ENCODE measurements at regions not wholly inside any gene's neighbourhood (a gene's known extent, or its start where the extent isn't known, plus 50 kb on each side); places are given as distances from the start of the nearest gene placed in this dataset.
"Not testable (repeated sequence)": the region's sequence is repeated elsewhere in the genome, so short reads cannot be mapped to it uniquely, and the experiment has no call there.

DNA sequence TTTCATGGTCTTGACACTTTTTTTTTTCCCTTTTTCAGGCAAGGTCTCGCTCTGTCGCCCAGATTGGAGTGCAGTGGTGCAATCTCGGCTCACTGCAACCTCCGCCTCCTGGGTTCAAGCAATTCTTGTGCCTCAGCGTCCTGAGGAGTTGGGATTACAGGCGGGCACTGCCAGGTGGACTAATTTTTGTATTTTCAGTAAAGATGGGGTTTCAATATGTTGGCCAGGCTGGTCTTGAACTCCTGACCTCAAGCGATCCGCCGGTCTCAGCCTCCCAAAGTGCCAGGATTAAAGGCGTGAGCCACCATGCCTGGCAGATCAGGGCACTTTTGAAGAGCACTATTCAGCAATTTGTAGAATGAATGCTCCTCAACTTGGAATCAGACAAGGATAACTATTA lies 86.8 kb upstream of the SIX2 start:
- H3K4me1 ChIP-seq (ENCODE audit: control insufficient read depth, insufficient read depth, low read length); H3K36me3 ChIP-seq (ENCODE audit: control insufficient read depth, insufficient read depth, low read length); H3K9me3 ChIP-seq (ENCODE audit: control insufficient read depth, low read depth, low read length); DNase-seq; H3K4me3 ChIP-seq (ENCODE audit: low read length); H3K27ac ChIP-seq (ENCODE audit: low read length): not testable (repeated sequence)
- no CpG with 5 or more reads among the region's 10 CpGs for WGBS (ENCODE audit: insufficient coverage, low lambda C conversion rate)
- peaks cover 14% of the 10 kb centered on the region for H3K27me3 ChIP-seq (ENCODE audit: control insufficient read depth, insufficient read depth, low read length)

GRCh38 chr2:45093663-45094062 lies 84.4 kb upstream of the SIX2 start:
- Histone ChIP-seq H3K27me3 (ENCODE audit: control insufficient read depth, insufficient read depth, low read length) (peaks cover 14% of the 10 kb centered on the region), H3K4me1 (ENCODE audit: control insufficient read depth, insufficient read depth, low read length) (no peaks in the 10 kb centered on the region), H3K9me3 (ENCODE audit: control insufficient read depth, low read depth, low read length) (no peaks in the 10 kb centered on the region), H3K36me3 (ENCODE audit: control insufficient read depth, insufficient read depth, low read length) (no peaks in the 10 kb centered on the region), H3K4me3 (ENCODE audit: low read length) (no peak overlapping the region), H3K27ac (ENCODE audit: low read length) (no peak overlapping the region)
- DNase-seq, result no peak
- 100% methylated on average over 1 of the region's 6 CpGs for WGBS (ENCODE audit: insufficient coverage, low lambda C conversion rate)

DNA sequence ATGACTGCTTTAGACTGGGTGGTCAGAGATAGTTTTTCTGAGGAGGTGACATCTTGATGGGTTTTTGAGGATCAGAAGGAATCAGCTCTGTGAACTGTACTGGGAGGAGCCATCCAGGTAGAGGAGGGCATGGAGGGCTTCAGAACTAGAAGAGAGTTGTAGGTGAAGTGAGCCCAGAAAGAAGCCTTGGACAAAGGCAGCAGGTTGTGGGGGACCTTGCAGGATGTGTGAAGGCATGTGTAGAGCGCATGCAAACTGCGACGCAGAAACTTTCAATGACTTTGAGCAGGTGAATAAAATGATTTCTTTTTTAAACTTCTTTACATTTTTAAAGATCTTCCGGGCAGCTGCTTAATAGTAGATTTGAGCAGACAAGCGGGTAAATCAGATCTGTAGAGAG lies 83.9 kb upstream of the SIX2 start:
- Histone ChIP-seq H3K9me3 (ENCODE audit: control insufficient read depth, low read depth, low read length) (no peaks in the 10 kb centered on the region), H3K27ac (ENCODE audit: low read length) (no peak overlapping the region), H3K27me3 (ENCODE audit: control insufficient read depth, insufficient read depth, low read length) (peaks cover 16% of the 10 kb centered on the region), H3K4me1 (ENCODE audit: control insufficient read depth, insufficient read depth, low read length) (no peaks in the 10 kb centered on the region), H3K36me3 (ENCODE audit: control insufficient read depth, insufficient read depth, low read length) (no peaks in the 10 kb centered on the region), H3K4me3 (ENCODE audit: low read length) (no peak overlapping the region)
- 100% methylated on average over 1 of the region's 5 CpGs for WGBS (ENCODE audit: insufficient coverage, low lambda C conversion rate)
- no peak for DNase-seq

GRCh38 chr2:45089554-45090261 lies 80.5 kb upstream of the SIX2 start:
- H3K27ac ChIP-seq (ENCODE audit: low read length), result no peak overlapping the region
- H3K36me3 ChIP-seq (ENCODE audit: control insufficient read depth, insufficient read depth, low read length), result no peaks in the 10 kb centered on the region
- WGBS (ENCODE audit: insufficient coverage, low lambda C conversion rate), result 92% methylated on average over 2 of the region's 12 CpGs
- no peak overlapping the region for H3K4me3 ChIP-seq (ENCODE audit: low read length)
- no peaks in the 10 kb centered on the region for H3K4me1 ChIP-seq (ENCODE audit: control insufficient read depth, insufficient read depth, low read length)
- no peaks in the 10 kb centered on the region for H3K9me3 ChIP-seq (ENCODE audit: control insufficient read depth, low read depth, low read length)
- no peak for DNase-seq
- H3K27me3 ChIP-seq (ENCODE audit: control insufficient read depth, insufficient read depth, low read length), result peaks cover 12% of the 10 kb centered on the region

DNA sequence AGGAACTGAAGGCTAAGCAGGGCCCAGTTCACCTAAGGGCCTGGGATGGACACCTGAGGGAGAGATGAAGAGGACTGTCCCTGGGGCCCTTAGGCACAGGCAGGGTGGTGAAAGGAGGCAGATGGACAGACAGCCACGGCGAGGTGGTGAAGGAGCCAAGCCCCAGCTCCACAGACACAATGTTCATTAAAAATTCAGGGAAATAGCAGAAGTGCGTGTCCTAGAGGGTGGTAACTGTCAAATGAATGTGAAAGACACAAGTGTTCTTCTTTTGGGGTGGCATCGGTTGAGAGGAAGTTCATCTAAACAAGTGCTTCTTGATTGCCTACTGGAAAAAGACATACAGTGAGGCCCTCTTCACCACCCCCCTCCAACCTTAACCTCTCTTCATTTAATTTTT lies 76.2 kb upstream of the SIX2 start:
- Histone ChIP-seq H3K36me3 (ENCODE audit: control insufficient read depth, insufficient read depth, low read length) (no peaks in the 10 kb centered on the region), H3K4me1 (ENCODE audit: control insufficient read depth, insufficient read depth, low read length) (no peaks in the 10 kb centered on the region), H3K27me3 (ENCODE audit: control insufficient read depth, insufficient read depth, low read length) (peaks cover 13% of the 10 kb centered on the region), H3K9me3 (ENCODE audit: control insufficient read depth, low read depth, low read length) (no peaks in the 10 kb centered on the region), H3K4me3 (ENCODE audit: low read length) (no peak overlapping the region), H3K27ac (ENCODE audit: low read length) (no peak overlapping the region)
- no peak for DNase-seq
- WGBS (ENCODE audit: insufficient coverage, low lambda C conversion rate), result 100% methylated on average over 1 of the region's 4 CpGs

GRCh38 chr2:45084361-45085020 lies 75.2 kb upstream of the SIX2 start:
- DNase-seq, result no peak
- H3K9me3 ChIP-seq (ENCODE audit: control insufficient read depth, low read depth, low read length), result no peaks in the 10 kb centered on the region
- no peak overlapping the region for H3K27ac ChIP-seq (ENCODE audit: low read length)
- WGBS (ENCODE audit: insufficient coverage, low lambda C conversion rate), result no CpG with 5 or more reads among the region's 8 CpGs
- peaks cover 13% of the 10 kb centered on the region for H3K27me3 ChIP-seq (ENCODE audit: control insufficient read depth, insufficient read depth, low read length)
- H3K4me3 ChIP-seq (ENCODE audit: low read length), result no peak overlapping the region
- H3K4me1 ChIP-seq (ENCODE audit: control insufficient read depth, insufficient read depth, low read length), result no peaks in the 10 kb centered on the region
- H3K36me3 ChIP-seq (ENCODE audit: control insufficient read depth, insufficient read depth, low read length), result no peaks in the 10 kb centered on the region

- DNase-seq, result no peak
- peaks cover 11% of the 10 kb centered on the region for H3K27me3 ChIP-seq (ENCODE audit: control insufficient read depth, insufficient read depth, low read length)
- H3K36me3 ChIP-seq (ENCODE audit: control insufficient read depth, insufficient read depth, low read length), result no peaks in the 10 kb centered on the region
- WGBS (ENCODE audit: insufficient coverage, low lambda C conversion rate), result no CpG with 5 or more reads among the region's 4 CpGs
- H3K4me1 ChIP-seq (ENCODE audit: control insufficient read depth, insufficient read depth, low read length), result no peaks in the 10 kb centered on the region
- no peak overlapping the region for H3K4me3 ChIP-seq (ENCODE audit: low read length)
- no peak overlapping the region for H3K27ac ChIP-seq (ENCODE audit: low read length)
- no peaks in the 10 kb centered on the region for H3K9me3 ChIP-seq (ENCODE audit: control insufficient read depth, low read depth, low read length)
These were observed 73.9 kb upstream of the SIX2 start for GRCh38 chr2:45083175-45083574.

DNA sequence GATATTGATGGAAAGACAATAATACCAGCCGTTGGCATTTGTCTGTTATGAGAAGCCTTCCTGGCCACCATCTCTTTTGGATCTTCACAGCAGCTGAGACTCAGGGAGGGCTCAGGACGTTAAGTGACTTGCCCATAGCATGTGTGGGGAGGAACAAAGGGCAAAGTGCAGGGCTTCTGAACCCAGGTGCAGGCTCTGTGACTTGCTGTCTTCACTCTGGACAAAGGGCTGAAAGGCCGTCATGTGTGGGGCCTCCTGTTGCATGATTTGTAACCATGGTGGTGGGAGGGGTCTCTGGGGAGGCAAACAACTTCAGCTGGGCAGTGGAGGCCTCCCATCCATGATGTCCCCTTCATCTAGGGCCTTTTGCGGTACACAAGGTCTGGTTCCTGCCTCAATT lies 65.5 kb upstream of the SIX2 start:
- Histone ChIP-seq H3K27me3 (ENCODE audit: control insufficient read depth, insufficient read depth, low read length) (peaks cover 24% of the 10 kb centered on the region), H3K4me3 (ENCODE audit: low read length) (no peak overlapping the region), H3K4me1 (ENCODE audit: control insufficient read depth, insufficient read depth, low read length) (no peaks in the 10 kb centered on the region), H3K9me3 (ENCODE audit: control insufficient read depth, low read depth, low read length) (no peaks in the 10 kb centered on the region), H3K36me3 (ENCODE audit: control insufficient read depth, insufficient read depth, low read length) (no peaks in the 10 kb centered on the region), H3K27ac (ENCODE audit: low read length) (no peak overlapping the region)
- WGBS (ENCODE audit: insufficient coverage, low lambda C conversion rate), result no CpG with 5 or more reads among the region's 4 CpGs
- DNase-seq, result no peak

GRCh38 chr2:45072862-45073237 lies 63.6 kb upstream of the SIX2 start:
- Histone ChIP-seq H3K36me3 (ENCODE audit: control insufficient read depth, insufficient read depth, low read length) (no peaks in the 10 kb centered on the region), H3K9me3 (ENCODE audit: control insufficient read depth, low read depth, low read length) (no peaks in the 10 kb centered on the region), H3K4me1 (ENCODE audit: control insufficient read depth, insufficient read depth, low read length) (no peaks in the 10 kb centered on the region), H3K4me3 (ENCODE audit: low read length) (no peak overlapping the region), H3K27me3 (ENCODE audit: control insufficient read depth, insufficient read depth, low read length) (peaks cover 35% of the 10 kb centered on the region), H3K27ac (ENCODE audit: low read length) (no peak overlapping the region)
- DNase-seq, result no peak
- no CpG with 5 or more reads among the region's 8 CpGs for WGBS (ENCODE audit: insufficient coverage, low lambda C conversion rate)

DNA sequence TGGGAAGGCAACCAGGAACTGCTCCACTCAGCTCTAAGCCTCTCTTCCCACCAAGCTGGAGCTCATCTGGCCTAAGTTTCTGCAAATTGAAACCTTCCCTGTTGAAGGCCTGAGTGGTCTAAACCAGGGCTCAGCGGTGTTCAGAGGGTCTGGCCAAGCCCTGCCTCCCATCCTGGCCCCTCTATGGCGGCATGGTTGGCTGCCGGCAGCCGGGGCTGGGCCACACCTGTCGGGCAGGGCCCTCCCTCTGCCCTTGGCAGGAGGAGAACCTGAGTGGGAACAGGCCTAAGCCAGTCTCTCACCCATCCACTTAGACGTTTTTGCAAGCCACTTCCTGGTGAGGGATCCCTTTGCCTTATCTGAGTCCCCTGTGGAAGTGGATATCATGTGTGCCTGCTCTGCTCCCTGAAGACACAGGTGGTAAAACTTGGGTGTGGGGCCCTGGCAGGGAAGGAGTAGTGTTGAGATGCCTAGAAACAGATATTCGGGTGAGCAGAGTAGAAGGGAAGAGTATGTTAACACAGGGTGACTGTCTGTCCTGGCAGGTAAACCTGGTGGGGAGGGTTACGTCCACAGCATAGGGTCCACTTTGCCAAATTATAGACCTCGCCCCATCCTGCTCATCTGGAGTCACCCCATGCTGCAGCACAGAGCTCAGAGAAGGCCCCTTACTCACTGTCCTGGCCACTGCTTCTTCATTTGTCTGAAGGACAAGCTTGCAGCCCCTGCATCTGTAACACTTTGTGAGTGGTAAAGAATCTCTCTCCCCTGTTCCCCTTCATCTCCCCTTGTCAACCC lies 63.0 kb upstream of the SIX2 start:
- Histone ChIP-seq H3K4me1 (ENCODE audit: control insufficient read depth, insufficient read depth, low read length) (no peaks in the 10 kb centered on the region), H3K27ac (ENCODE audit: low read length) (no peak overlapping the region), H3K36me3 (ENCODE audit: control insufficient read depth, insufficient read depth, low read length) (no peaks in the 10 kb centered on the region), H3K9me3 (ENCODE audit: control insufficient read depth, low read depth, low read length) (no peaks in the 10 kb centered on the region), H3K4me3 (ENCODE audit: low read length) (no peak overlapping the region), H3K27me3 (ENCODE audit: control insufficient read depth, insufficient read depth, low read length) (peaks cover 35% of the 10 kb centered on the region)
- 83% methylated on average over 1 of the region's 9 CpGs for WGBS (ENCODE audit: insufficient coverage, low lambda C conversion rate)
- no peak for DNase-seq

Measured in large intestine (tissue), 3 donors.